ENCODE measurements at regions not wholly inside any gene's neighbourhood (a gene's known extent, or its start where the extent isn't known, plus 50 kb on each side); places are given as distances from the start of the nearest gene placed in this dataset.

DNA sequence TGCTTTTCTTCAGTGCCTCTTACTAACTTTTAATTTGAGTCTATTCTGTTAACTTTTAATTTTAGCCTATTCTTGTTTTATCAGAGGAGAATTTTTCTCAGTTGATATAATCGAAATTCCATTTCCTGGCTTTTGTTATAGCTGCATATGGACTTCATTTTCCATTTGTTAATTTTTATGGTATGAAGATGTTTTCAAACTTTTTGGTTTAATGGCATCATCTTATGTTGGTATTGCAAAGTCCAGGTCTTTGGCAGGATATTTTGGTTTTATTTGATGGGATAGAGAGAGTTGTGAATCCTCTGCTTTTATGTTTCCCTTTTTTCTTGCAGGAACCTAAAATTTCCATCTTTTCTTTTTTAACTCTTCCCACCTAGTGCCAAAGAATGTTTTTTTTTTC lies 70.9 kb upstream of the RAPGEF4 start:
- TF ChIP-seq, protein P1, sequence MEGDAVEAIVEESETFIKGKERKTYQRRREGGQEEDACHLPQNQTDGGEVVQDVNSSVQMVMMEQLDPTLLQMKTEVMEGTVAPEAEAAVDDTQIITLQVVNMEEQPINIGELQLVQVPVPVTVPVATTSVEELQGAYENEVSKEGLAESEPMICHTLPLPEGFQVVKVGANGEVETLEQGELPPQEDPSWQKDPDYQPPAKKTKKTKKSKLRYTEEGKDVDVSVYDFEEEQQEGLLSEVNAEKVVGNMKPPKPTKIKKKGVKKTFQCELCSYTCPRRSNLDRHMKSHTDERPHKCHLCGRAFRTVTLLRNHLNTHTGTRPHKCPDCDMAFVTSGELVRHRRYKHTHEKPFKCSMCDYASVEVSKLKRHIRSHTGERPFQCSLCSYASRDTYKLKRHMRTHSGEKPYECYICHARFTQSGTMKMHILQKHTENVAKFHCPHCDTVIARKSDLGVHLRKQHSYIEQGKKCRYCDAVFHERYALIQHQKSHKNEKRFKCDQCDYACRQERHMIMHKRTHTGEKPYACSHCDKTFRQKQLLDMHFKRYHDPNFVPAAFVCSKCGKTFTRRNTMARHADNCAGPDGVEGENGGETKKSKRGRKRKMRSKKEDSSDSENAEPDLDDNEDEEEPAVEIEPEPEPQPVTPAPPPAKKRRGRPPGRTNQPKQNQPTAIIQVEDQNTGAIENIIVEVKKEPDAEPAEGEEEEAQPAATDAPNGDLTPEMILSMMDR (IDR thresholded peaks at IDR 0.05) = no peak
- no peak for TF ChIP-seq EZH2 (IDR thresholded peaks at IDR 0.05)
